Stimulated activated naive CD8-positive, alpha-beta T cell treated with anti-CD3 and anti-CD28 coated beads, Interleukin-15, Interleukin-2, amounts not matched to agents 100 U/mL and 50 U/mL, for 24 hours (primary cell): ENCODE measurements at regions not wholly inside any gene's neighbourhood (a gene's known extent, or its start where the extent isn't known, plus 50 kb on each side); places are given as distances from the start of the nearest gene placed in this dataset.
"Not testable (repeated sequence)": the region's sequence is repeated elsewhere in the genome, so short reads cannot be mapped to it uniquely, and the experiment has no call there.

ENCODE experiments used
- ATAC-seq: fragments of 150-1000 bp; cut with Tn5 transposase; one replicate; pipeline ENCODE4 v1.10.0; 2021
- DNase-seq: peaks from one replicate; pipeline ENCODE4 v3.0.0; 2021

GRCh38 chr7:114083166-114084001 is 164.6 kb upstream of the PPP1R3A start:
- DNase-seq (peak; percentile 5), ATAC-seq (no peak)

DNA sequence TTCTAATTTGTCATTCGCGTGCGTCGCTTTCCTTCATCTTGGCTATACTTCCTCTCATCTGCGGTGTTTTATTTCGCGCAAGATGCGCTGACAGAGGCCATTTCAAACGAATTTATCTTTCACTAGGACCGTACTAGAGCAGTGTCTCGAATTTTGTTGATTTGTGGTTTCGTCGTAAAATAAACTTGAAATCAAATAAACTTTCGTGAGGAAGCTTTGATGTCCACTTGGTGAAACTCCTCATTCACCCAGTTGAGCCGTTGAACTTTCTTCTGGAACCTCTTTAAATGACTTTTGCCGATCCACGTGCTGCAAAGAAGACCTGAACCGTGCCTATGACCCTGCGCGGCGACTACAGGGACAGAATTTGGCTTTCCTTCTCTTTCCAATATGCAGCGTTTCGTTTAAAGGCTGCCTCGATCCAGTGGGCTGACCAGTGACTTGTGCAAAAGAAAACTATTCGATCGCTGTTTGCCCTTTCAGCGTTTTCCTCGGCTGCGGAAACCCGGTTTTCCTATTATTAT is 163.9 kb upstream of the PPP1R3A start:
- peak; percentile 3 for DNase-seq
- ATAC-seq: no peak

DNA sequence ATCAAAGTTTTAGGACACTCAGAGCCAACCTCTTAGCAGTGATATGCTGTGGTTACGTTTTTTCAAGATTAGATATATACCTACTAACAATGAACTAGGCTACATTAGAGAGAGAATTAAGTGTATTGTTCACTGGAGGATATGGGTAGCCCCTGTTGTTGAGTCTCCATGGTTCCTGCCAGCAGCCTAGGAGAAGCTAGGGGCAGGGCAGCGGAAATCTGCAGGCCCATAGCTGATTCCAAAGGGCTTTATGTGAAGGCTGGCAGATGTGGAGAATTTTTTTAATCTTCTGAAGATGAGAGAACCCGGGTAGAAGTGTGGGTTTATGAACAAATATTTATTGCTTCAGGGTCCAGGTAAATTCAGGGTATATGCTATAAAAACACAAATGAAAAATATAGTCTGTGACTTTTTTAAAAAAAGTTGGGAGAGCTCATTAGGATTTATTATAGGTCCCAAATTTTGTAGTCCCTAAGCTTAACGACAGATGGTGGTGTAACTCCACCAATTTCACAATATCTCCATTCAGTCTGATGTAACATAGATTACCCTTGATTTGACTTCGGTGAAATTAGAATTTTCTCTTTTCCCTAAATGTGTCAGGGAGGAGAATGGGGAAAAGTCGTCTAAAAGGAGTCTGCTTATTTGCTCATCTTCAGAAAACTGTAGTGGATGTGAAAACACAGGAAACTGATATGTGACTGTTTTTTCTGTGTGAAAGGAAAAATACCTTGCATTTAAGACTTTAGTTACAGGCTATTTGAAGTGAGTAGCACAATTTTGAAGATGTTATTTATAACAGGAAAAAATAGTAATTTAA is 163.0 kb upstream of the PPP1R3A start:
- DNase-seq (no peak), ATAC-seq (no peak)

- not testable (repeated sequence) for DNase-seq, ATAC-seq
These were observed 158.3 kb upstream of the PPP1R3A start for GRCh38 chr7:114077158-114077524.

DNA sequence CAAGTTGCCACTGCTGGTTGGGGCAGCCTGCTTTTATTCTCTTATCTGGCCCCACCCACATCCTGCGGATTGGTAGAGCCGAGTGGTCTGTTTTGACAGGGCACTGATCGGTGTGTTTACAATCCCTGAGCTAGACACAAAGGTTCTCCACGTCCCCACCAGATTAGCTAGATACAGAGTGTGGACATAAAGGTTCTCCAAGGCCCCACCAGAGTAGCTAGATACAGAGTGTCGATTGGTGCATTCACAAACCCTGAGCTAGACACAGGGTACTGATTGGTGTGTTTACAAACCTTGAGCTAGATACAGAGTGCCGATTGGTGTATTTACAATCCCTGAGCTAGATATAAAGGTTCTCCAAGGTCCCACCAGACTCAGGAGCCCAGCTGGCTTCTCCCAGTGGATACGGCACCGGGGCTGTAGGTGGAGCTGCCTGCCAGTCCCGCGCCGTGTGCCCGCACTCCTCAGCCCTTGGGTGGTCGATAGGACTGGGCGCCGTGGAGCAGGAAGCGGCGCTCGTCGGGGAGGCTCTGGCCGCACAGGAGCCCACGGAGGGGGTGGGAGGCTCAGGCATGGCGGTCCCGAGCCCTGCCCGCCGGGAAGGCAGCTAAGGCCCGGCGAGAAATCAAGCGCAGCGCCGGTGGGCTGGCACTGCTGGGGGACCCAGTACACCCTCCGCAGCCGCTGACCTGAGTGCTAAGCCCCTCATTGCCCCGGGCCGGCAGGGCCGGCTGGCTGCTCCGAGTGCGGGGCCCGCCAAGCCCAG is 157.8 kb upstream of the PPP1R3A start:
- ATAC-seq: not testable (repeated sequence)

GRCh38 chr7:114073701-114074100 is 154.9 kb upstream of the PPP1R3A start:
- ATAC-seq (no peak), DNase-seq (no peak)

More for the DNA sequence above, 157.8 kb upstream of the PPP1R3A start:
- not testable (repeated sequence) for DNase-seq

DNA sequence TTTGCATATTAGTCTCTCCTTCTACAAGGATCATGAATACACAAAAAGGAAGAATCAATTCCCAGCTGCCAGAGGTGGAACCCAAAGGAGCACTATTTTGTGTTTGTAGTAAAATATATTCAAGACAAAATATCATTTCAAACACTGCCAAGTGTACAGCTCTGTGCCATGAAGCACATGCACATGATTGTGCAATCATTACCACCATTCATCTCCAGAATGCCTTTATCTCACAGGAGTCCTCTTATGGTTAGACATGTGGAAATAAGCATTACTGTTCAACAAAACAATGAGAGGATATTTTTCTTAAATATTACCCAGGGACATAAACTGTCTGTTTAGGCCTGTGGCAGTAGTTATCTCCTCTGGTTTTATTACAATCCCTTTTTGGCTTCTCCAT is 151.4 kb upstream of the PPP1R3A start:
- no peak for ATAC-seq
- DNase-seq: no peak

GRCh38 chr7:114062810-114063209 is 144.0 kb upstream of the PPP1R3A start:
- ATAC-seq: no peak

DNA sequence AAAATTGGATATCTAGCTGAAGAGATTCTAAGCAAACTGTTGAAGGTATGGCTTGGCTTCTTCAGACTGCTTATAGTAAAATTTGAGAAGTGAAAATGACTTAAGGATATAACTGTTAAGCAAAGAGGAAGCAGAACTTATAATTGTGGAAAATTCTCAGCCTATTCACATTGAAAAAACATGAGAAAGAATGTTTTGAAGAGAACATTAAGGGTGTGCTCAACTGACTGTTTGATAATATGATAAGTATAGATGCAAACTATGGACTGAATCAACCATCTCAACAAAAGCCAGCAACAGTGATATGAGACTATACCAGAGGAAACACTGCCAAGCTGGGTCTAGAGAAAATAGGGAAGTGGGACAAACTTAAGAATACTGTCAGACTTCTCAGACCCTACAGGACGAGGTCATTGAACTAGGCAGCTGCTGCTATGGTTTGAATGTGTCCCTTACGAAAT is 133.1 kb upstream of the PPP1R3A start:
- no peak for DNase-seq
- ATAC-seq: no peak

More at GRCh38 chr7:114062810-114063209, 144.0 kb upstream of the PPP1R3A start:
- no peak for DNase-seq

GRCh38 chr7:114050571-114050970 is 131.8 kb upstream of the PPP1R3A start:
- DNase-seq (no peak), ATAC-seq (no peak)

DNA sequence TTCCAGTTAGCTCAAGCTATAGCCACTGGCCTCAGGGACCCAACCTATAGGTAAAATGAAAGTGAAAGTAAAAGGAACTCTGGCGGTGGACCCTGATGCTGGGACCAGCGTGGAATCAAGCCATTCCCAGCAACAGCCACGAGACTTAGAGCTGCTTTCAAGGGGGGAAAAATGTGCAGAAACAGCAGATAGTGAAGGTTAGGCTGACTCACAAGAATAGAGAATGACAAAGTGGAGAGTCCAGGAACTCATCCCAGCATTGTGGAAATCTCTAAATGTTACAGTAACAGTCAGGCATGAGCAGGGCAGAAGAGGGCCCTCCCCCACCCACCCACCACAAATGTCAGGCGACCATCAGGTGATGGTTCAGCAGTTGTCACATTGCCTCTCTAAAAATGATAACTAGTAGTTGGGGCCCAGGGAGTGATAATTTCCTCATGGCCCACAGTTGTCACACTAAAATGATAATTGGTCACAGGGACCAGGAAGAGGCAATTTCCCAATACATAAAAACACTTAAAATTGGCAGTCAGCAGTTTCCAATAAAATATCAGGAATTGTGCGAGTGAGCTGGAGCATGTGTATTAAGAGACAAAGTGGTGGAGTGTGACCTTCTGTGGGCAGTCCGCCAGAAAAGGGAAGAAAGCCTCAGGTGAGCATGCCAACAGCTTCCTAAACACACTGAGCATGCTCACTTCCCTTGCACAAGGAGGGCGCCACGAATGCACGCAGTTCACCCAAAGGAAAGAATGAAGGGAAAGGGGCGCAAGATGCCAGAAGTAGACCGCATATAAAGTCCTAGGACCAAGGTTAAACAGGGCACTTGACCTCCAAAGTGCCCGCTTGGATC is 129.8 kb upstream of the PPP1R3A start:
- peak; percentile 70 for ATAC-seq

GRCh38 chr7:114047889-114048288 is 129.1 kb upstream of the PPP1R3A start:
- ATAC-seq (peak; percentile 72), DNase-seq (no peak)

More for the DNA sequence above, 129.8 kb upstream of the PPP1R3A start:
- DNase-seq: no peak

DNA sequence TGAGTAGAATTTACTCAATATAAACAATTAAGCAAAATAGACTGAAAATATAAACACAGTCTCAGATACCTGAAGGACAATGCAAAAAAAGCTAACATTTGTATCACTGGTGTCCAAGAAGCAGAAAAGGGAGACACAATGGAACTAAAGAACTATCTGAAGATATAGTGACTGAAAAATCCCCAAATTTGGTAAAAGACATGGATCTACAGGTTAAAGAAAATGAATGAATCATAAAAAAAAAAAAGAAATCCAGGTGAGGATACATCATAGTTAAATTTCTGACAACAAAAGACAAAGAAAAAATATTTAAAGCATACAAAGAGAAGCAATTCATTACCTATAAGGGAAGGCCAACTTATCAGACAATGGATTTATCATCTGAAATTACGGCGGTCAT is 114.7 kb upstream of the PPP1R3A start:
- DNase-seq (no peak), ATAC-seq (no peak)

GRCh38 chr7:114026486-114027089 is 107.8 kb upstream of the PPP1R3A start:
- DNase-seq: no peak
- ATAC-seq: no peak

DNA sequence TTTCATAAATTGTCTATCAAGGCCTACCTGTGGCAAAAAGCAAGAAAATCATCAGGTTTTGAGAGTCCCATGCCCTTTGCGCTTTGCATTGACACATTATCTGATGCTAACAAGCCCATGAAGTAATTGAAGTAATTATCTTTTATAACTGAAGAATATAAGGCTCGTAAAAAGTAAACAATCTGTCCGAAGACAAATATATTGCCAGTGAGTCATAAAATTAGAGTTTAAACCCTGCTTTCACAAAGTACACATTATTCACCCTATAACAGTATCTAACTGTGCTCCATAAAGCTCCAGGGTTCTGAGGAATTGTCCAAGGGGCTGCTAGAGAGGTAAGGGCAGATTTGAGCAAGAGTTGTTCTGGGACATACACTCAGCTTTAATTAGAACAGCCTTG is 102.3 kb upstream of the PPP1R3A start:
- DNase-seq (no peak), ATAC-seq (no peak)

DNA sequence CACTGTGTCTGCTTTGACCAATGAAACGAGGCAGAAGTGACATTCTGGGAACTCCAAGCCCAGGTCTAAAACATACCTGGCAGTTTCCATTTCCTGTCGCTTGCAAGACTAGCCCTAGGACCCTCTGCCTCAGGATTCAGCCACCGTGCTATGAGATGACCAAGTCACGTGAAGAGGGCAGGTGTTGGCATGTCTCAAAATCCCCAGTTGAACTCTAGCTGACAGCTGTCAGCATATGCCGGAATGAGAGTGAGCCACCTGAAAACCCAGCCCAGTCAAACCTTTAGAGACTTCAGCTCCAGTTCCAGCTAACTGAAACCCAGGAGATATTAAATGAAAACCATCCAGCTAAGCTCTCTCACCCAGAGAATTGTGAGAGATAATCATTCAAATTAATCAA is 89.9 kb upstream of the PPP1R3A start:
- DNase-seq (no peak), ATAC-seq (no peak)

DNA sequence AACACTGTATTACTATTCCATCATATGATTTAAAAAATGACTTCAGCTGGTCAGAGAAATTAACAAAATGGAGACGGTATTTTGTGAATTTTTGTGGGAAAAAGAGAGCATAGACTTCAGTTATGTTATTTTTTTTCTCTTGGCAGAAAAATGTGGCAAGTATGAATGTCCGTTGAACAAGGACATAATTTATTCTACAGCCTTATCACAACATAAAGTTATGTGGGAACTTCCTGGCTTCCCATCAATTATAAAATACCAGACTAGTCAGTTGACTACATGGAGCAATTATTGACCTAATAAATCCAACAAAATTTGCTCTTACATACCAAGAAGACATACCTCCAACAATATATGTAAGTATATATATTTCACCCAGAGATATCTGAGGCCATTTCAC is 88.6 kb upstream of the PPP1R3A start:
- ATAC-seq (no peak), DNase-seq (no peak)

- ATAC-seq (no peak), DNase-seq (no peak)
These were observed 80.1 kb upstream of the PPP1R3A start for GRCh38 chr7:113998934-113999333.

DNA sequence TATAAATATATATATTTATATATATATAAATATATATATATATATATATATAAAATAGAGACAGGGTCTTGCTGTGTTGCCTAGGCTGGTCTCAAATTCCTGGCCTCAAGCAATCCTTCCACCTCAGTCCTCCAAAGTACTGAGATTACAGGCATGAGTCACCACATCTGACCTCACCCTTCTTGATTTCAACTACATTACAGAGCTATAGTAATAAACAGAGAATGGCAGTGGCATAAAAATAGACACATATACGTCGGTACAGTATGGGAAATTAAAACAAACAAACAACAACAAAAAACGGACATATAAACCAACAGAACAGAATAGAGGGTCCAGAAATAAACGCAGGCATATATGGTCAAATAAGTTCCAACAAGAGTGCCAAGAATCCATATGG is 77.6 kb upstream of the PPP1R3A start:
- DNase-seq: no peak
- no peak for ATAC-seq

DNA sequence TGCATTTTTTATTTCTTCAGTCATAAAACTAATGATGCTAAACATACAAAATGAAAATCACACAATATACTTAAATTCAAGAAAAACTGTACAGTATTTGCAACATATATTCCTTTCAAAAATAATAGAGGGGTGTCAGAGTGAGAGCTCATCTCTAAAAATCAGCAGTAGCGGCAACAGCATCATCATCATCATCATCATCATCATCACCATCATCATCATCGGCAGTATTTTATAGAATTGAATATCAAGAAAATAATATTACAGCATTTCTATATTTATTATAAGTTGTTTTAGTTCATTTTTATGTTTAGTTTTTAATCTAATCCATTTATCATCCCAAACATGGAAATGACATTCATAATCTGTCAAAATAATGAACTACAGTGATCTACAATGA is 67.4 kb upstream of the PPP1R3A start:
- no peak for DNase-seq

DNA sequence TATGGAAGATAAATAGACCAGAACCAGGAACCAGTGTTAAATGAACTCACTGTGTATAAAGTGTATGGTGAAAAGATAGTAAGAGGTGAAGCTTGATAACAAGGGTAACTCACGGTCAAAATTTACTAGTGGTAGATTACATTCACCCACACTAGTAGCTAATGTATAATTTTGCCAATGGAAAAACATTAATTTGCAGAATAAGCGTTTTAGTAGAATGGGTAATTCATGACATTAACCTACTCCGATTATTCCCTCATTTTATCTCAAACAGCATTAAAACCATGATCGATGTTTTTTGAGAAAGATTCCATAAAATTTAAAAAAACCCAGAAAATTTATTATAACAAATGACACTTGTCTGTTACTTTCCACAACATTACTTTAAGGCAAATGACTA is 57.7 kb upstream of the PPP1R3A start:
- no peak for DNase-seq
- ATAC-seq: no peak

More for the DNA sequence above, 67.4 kb upstream of the PPP1R3A start:
- ATAC-seq: no peak
